ENCODE measurements at regions not wholly inside any gene's neighbourhood (a gene's known extent, or its start where the extent isn't known, plus 50 kb on each side); places are given as distances from the start of the nearest gene placed in this dataset.

GRCh38 chr17:70829876-70830275 is 660.5 kb downstream of the KCNJ2 start:
- no peak for DNase-seq (ENCODE audit: low spot score in 2 of 2)
- Histone ChIP-seq H3K4me1 (no peaks in the 10 kb centered on the region), H3K4me3 (no peak overlapping the region), H3K9me3 (no peaks in the 10 kb centered on the region), H3K36me3 (no peaks in the 10 kb centered on the region), H3K27ac (no peak overlapping the region), H3K27me3 (no peaks in the 10 kb centered on the region)
- TF ChIP-seq, protein P1, sequence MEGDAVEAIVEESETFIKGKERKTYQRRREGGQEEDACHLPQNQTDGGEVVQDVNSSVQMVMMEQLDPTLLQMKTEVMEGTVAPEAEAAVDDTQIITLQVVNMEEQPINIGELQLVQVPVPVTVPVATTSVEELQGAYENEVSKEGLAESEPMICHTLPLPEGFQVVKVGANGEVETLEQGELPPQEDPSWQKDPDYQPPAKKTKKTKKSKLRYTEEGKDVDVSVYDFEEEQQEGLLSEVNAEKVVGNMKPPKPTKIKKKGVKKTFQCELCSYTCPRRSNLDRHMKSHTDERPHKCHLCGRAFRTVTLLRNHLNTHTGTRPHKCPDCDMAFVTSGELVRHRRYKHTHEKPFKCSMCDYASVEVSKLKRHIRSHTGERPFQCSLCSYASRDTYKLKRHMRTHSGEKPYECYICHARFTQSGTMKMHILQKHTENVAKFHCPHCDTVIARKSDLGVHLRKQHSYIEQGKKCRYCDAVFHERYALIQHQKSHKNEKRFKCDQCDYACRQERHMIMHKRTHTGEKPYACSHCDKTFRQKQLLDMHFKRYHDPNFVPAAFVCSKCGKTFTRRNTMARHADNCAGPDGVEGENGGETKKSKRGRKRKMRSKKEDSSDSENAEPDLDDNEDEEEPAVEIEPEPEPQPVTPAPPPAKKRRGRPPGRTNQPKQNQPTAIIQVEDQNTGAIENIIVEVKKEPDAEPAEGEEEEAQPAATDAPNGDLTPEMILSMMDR (IDR thresholded peaks at IDR 0.05): no peak
- intact Hi-C loops (cut with DNase I): no loop called here

GRCh38 chr17:70834039-70834438 is 664.7 kb downstream of the KCNJ2 start:
- H3K9me3 ChIP-seq: no peaks in the 10 kb centered on the region
- no peak for DNase-seq (ENCODE audit: low spot score in 2 of 2)
- intact Hi-C loops (cut with DNase I): no loop called here
- H3K36me3 ChIP-seq: no peaks in the 10 kb centered on the region
- no peak overlapping the region for H3K27ac ChIP-seq
- H3K27me3 ChIP-seq: no peaks in the 10 kb centered on the region
- H3K4me3 ChIP-seq: no peak overlapping the region
- no peaks in the 10 kb centered on the region for H3K4me1 ChIP-seq
- TF ChIP-seq, protein P1 (IDR thresholded peaks at IDR 0.05): no peak

DNA sequence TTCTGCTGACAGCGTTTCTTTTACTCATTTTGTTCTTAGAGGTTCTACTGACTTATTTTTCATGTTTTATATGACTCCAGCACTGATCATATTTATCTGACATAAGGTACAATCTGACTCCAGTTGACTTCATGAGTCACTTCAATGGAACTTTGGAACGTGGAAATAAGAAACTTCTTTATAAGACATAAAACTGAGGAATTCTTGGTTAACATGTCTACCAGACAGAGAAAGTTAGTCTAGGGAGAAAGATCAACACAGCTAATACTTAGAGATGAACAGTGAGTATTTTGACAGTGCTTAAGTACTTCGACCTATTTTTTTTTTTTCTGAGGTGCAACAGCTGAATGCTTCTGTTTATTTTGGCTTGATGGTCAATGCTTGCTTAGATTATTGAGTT is 679.5 kb downstream of the KCNJ2 start:
- Histone ChIP-seq H3K4me1 (no peaks in the 10 kb centered on the region), H3K27ac (no peak overlapping the region), H3K4me3 (no peak overlapping the region), H3K36me3 (no peaks in the 10 kb centered on the region), H3K27me3 (no peaks in the 10 kb centered on the region), H3K9me3 (no peaks in the 10 kb centered on the region)
- DNase-seq (ENCODE audit: low spot score in 2 of 2): no peak
- intact Hi-C loops (cut with DNase I): no loop called here
- TF ChIP-seq, protein P1 (IDR thresholded peaks at IDR 0.05): no peak

GRCh38 chr17:70855401-70856054 is 686.2 kb downstream of the KCNJ2 start:
- intact Hi-C loops (cut with DNase I): no loop called here
- H3K4me1 ChIP-seq: no peaks in the 10 kb centered on the region
- TF ChIP-seq, protein P1 (IDR thresholded peaks at IDR 0.05): no peak
- no peak overlapping the region for H3K4me3 ChIP-seq
- no peaks in the 10 kb centered on the region for H3K9me3 ChIP-seq
- no peak for DNase-seq (ENCODE audit: low spot score in 2 of 2)
- no peaks in the 10 kb centered on the region for H3K27me3 ChIP-seq
- no peak overlapping the region for H3K27ac ChIP-seq
- H3K36me3 ChIP-seq: no peaks in the 10 kb centered on the region

DNA sequence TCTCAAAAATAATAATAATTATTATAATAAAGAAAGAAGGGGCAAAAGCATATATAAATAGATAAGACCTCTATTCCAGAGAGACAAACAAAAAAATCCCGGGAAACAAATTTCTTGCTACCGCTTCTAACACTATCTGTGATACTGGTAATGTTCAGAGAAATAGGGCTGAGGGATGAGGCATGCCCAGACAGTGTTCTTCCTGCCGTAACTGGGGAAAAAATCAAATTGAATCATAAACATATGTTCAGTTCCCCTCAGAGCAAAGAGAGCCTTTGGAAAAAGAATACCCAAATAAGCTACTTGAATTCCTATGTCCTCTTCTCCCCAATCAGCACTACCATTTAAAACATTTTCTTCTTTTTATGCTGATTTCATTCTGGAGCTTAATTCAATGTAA is 688.0 kb downstream of the KCNJ2 start:
- Histone ChIP-seq H3K27ac (no peak overlapping the region), H3K9me3 (no peaks in the 10 kb centered on the region), H3K27me3 (no peaks in the 10 kb centered on the region), H3K4me1 (no peaks in the 10 kb centered on the region), H3K36me3 (no peaks in the 10 kb centered on the region), H3K4me3 (no peak overlapping the region)
- TF ChIP-seq, protein P1 (IDR thresholded peaks at IDR 0.05): no peak
- no peak for DNase-seq (ENCODE audit: low spot score in 2 of 2)
- intact Hi-C loops (cut with DNase I): no loop called here

GRCh38 chr17:70859829-70860228 is 690.5 kb downstream of the KCNJ2 start:
- intact Hi-C loops (cut with DNase I): no loop called here
- no peak for DNase-seq (ENCODE audit: low spot score in 2 of 2)
- TF ChIP-seq, protein P1 (IDR thresholded peaks at IDR 0.05): no peak
- Histone ChIP-seq H3K27me3 (no peaks in the 10 kb centered on the region), H3K4me3 (no peak overlapping the region), H3K36me3 (no peaks in the 10 kb centered on the region), H3K9me3 (no peaks in the 10 kb centered on the region), H3K27ac (no peak overlapping the region), H3K4me1 (no peaks in the 10 kb centered on the region)
